ENCODE measurements at regions not wholly inside any gene's neighbourhood (a gene's known extent, or its start where the extent isn't known, plus 50 kb on each side); places are given as distances from the start of the nearest gene placed in this dataset.

GRCh38 chr3:166734734-166735133 is 645.4 kb downstream of the ZBBX start:
- no peak for TF ChIP-seq CTCF (IDR thresholded peaks at IDR 0.05)
- no peak overlapping the region for H3K4me3 ChIP-seq (ENCODE audit: low read length)
- Mint-ChIP-seq H3K4me3 (no peak overlapping the region), H3K4me1 (ENCODE audit: low read depth) (no peaks in the 10 kb centered on the region), H3K27me3 (no peaks in the 10 kb centered on the region), H3K36me3 (ENCODE audit: low read depth) (no peaks in the 10 kb centered on the region), H3K27ac (no peak overlapping the region), H3K9me3 (peaks cover 5% of the 10 kb centered on the region)
- intact Hi-C loops (cut with DNase I, micrococcal nuclease), result no loop called here
- ChIA-PET CTCF (no interaction called here), POLR2A (no interaction called here)
- no peak overlapping the region for H3K27ac ChIP-seq (ENCODE audit: low read depth in 1 of 2, low read length in 2 of 2)
- DNase-seq (no peak), ATAC-seq (ENCODE audit: poor library complexity) (no peak)
- H3K27me3 ChIP-seq (ENCODE audit: control insufficient read depth in 1 of 2, insufficient read depth in 2 of 2, low read length in 2 of 2), result no peaks in the 10 kb centered on the region
- H3K4me1 ChIP-seq (ENCODE audit: insufficient read depth, low read length), result no peaks in the 10 kb centered on the region
- no peaks in the 10 kb centered on the region for H3K9me3 ChIP-seq (ENCODE audit: control insufficient read depth in 1 of 2, insufficient read depth in 1 of 2, low read length in 2 of 2)
- H3K36me3 ChIP-seq (ENCODE audit: insufficient read depth, low read length), result no peaks in the 10 kb centered on the region

- Mint-ChIP-seq H3K27me3 (no peaks in the 10 kb centered on the region), H3K4me3 (no peak overlapping the region), H3K9me3 (peaks cover 15% of the 10 kb centered on the region), H3K36me3 (ENCODE audit: low read depth) (no peaks in the 10 kb centered on the region), H3K27ac (no peak overlapping the region), H3K4me1 (ENCODE audit: low read depth) (no peaks in the 10 kb centered on the region)
- H3K9me3 ChIP-seq (ENCODE audit: control insufficient read depth in 1 of 2, insufficient read depth in 1 of 2, low read length in 2 of 2), result peaks cover 0 to 4% of the 10 kb centered on the region in 2 experiments
- DNase-seq (no peak), ATAC-seq (ENCODE audit: poor library complexity) (no peak)
- no peaks in the 10 kb centered on the region for H3K4me1 ChIP-seq (ENCODE audit: insufficient read depth, low read length)
- no peaks in the 10 kb centered on the region for H3K36me3 ChIP-seq (ENCODE audit: insufficient read depth, low read length)
- H3K27ac ChIP-seq (ENCODE audit: low read depth in 1 of 2, low read length in 2 of 2), result no peak overlapping the region
- CTCF ChIA-PET, result no interaction called here
- no peak for TF ChIP-seq CTCF (IDR thresholded peaks at IDR 0.05)
- intact Hi-C loops (cut with DNase I, micrococcal nuclease), result no loop called here
- POLR2A ChIA-PET, result no interaction called here
- H3K4me3 ChIP-seq (ENCODE audit: low read length), result no peak overlapping the region
- no peaks in the 10 kb centered on the region for H3K27me3 ChIP-seq (ENCODE audit: control insufficient read depth in 1 of 2, insufficient read depth in 2 of 2, low read length in 2 of 2)
These were observed 648.4 kb downstream of the ZBBX start for GRCh38 chr3:166731701-166732100.

GRCh38 chr3:166721466-166721865 is 658.6 kb downstream of the ZBBX start:
- Mint-ChIP-seq H3K4me3 (no peak overlapping the region), H3K4me1 (ENCODE audit: low read depth) (no peaks in the 10 kb centered on the region), H3K9me3 (peaks cover 6% of the 10 kb centered on the region), H3K27ac (no peak overlapping the region), H3K36me3 (ENCODE audit: low read depth) (no peaks in the 10 kb centered on the region), H3K27me3 (no peaks in the 10 kb centered on the region)
- H3K9me3 ChIP-seq (ENCODE audit: control insufficient read depth in 1 of 2, insufficient read depth in 1 of 2, low read length in 2 of 2), result no peaks in the 10 kb centered on the region
- intact Hi-C loops (cut with DNase I, micrococcal nuclease), result no loop called here
- H3K36me3 ChIP-seq (ENCODE audit: insufficient read depth, low read length), result no peaks in the 10 kb centered on the region
- H3K27me3 ChIP-seq (ENCODE audit: control insufficient read depth in 1 of 2, insufficient read depth in 2 of 2, low read length in 2 of 2), result no peaks in the 10 kb centered on the region
- no peak overlapping the region for H3K27ac ChIP-seq (ENCODE audit: low read depth in 1 of 2, low read length in 2 of 2)
- no peak for ATAC-seq (ENCODE audit: poor library complexity)
- CTCF ChIA-PET, result no interaction called here
- no peak for DNase-seq
- no peak overlapping the region for H3K4me3 ChIP-seq (ENCODE audit: low read length)
- no peaks in the 10 kb centered on the region for H3K4me1 ChIP-seq (ENCODE audit: insufficient read depth, low read length)
- TF ChIP-seq CTCF (IDR thresholded peaks at IDR 0.05), result no peak
- POLR2A ChIA-PET, result no interaction called here

Measured in CD4-positive, alpha-beta T cell (primary cell).